Stomach (tissue), 8 donors: ENCODE measurements at regions not wholly inside any gene's neighbourhood (a gene's known extent, or its start where the extent isn't known, plus 50 kb on each side); places are given as distances from the start of the nearest gene placed in this dataset.

Source experiments
- DNase-seq, 2 donors: peaks; one replicate each; pipeline versions ENCODE4 v3.0.0 to v3.0.0-alpha.2; 2013 to 2019
- H3K27ac ChIP-seq, 5 donors: fragments of 200-600 bp in 4 of 5; sonication (generic) in 4 of 5; one replicate each; pipeline ENCODE4 v1.5.1; 2013 to 2019; ENCODE audit warnings: mild to moderate bottlenecking in 1 of 5, moderate library complexity in 1 of 5
- H3K27me3 ChIP-seq, 3 donors: fragments of 200-600 bp; sonication (generic); one replicate each; pipeline ENCODE4 v1.5.1; 2017 to 2019; ENCODE audit warnings: mixed run types in 1 of 3
- H3K36me3 ChIP-seq, 4 donors: fragments of 200-600 bp; sonication (generic); 1 replicate in 3 of 4; 2 replicates in 1 of 4; pipeline ENCODE4 v1.5.1; 2016 to 2019
- H3K4me1 ChIP-seq, 4 donors: fragments of 200-600 bp; sonication (generic); one replicate each; pipeline ENCODE4 v1.5.1; 2016 to 2019
- H3K4me3 ChIP-seq, 4 donors: fragments of 200-600 bp; sonication (generic) in 3 of 4; one replicate each; pipeline ENCODE4 v1.5.1; 2016 to 2019; ENCODE audit warnings: mild to moderate bottlenecking in 1 of 4
- H3K9me3 ChIP-seq, 4 donors: fragments of 200-600 bp; sonication (generic); one replicate each; pipeline ENCODE4 v1.5.1; 2016 to 2019
- CTCF ChIP-seq, 7 experiments: fragments of 450-650 bp in 4 of 7; fragments of 200-600 bp in 3 of 7; sonication (generic) in 3 of 7; IDR thresholded peaks; one replicate each; pipeline ENCODE4 v1.5.1; 2016 to 2019; ENCODE audit warnings: antibody characterized with exemption in 7 of 7, control low read depth in 2 of 7, mild to moderate bottlenecking in 1 of 7
- EP300 ChIP-seq: sonication (generic); formaldehyde crosslinking; IDR thresholded peaks from one replicate; pipeline ENCODE4 v1.6.1; 2017; ENCODE audit warnings: antibody characterized with exemption
- POLR2A ChIP-seq, 4 donors: fragments of 450-650 bp; IDR thresholded peaks; one replicate each; pipeline ENCODE4 v1.6.1; 2016; ENCODE audit warnings: antibody characterized with exemption in 4 of 4, control low read depth in 2 of 4, mild to moderate bottlenecking in 1 of 4, moderate library complexity in 1 of 4
- POLR2AphosphoS5 ChIP-seq, 3 donors: sonication (generic); formaldehyde crosslinking; IDR thresholded peaks; one replicate each; pipeline ENCODE4 v1.6.1; 2016; ENCODE audit warnings: antibody characterized with exemption in 3 of 3
- WGBS, 5 donors: extraction: QIAGEN DNeasy Blood & Tissue Kit in 3 of 5; methylation state at CpG; one replicate each; pipeline versions ENCODE4 v1.1.5 to v1.1.7; 2013 to 2018; 5-methylcytosine and 5-hydroxymethylcytosine counted together
- intact Hi-C: fragments of 100-400 bp; cut with DNase I; formaldehyde crosslinking; loops from one replicate; pipeline ENCODE4 v1.15.1; 2023; ENCODE audit warnings: low total_unique reads
- donor health status: healthy with polysubstance abuse.
- donor health status: Bipolar disorder and iron deficiency.
- donor health status: healthy.

- H3K9me3 ChIP-seq = no peaks in the 10 kb centered on the region
- no peak overlapping the region for H3K27ac ChIP-seq
- no peak overlapping the region for H3K4me3 ChIP-seq
- H3K36me3 ChIP-seq = no peaks in the 10 kb centered on the region
- DNase-seq = no peak
- no peak for TF ChIP-seq POLR2AphosphoS5 (IDR thresholded peaks at IDR 0.05)
- no peak for TF ChIP-seq CTCF (IDR thresholded peaks at IDR 0.05)
- no peak for TF ChIP-seq EP300
- TF ChIP-seq POLR2A (IDR thresholded peaks at IDR 0.05) = no peak
- intact Hi-C loops = no loop called here
- no peaks in the 10 kb centered on the region for H3K4me1 ChIP-seq
- WGBS, 5 donors = 57 to 70% (median 66%) methylated on average over 5 of the region's 5 CpGs
- H3K27me3 ChIP-seq = no peaks in the 10 kb centered on the region
Observed at GRCh38 chr1:238964631-238965030, 421.7 kb upstream of the CHRM3 start.

GRCh38 chr1:238962941-238963340 is 423.4 kb upstream of the CHRM3 start:
- no peaks in the 10 kb centered on the region for H3K4me1 ChIP-seq

GRCh38 chr1:238961790-238962189 is 424.6 kb upstream of the CHRM3 start:
- intact Hi-C loops = no loop called here
- Histone ChIP-seq H3K4me1 (no peaks in the 10 kb centered on the region), H3K27ac (no peak overlapping the region), H3K36me3 (no peaks in the 10 kb centered on the region), H3K9me3 (no peaks in the 10 kb centered on the region), H3K27me3 (no peaks in the 10 kb centered on the region), H3K4me3 (no peak overlapping the region)
- no peak for DNase-seq
- TF ChIP-seq CTCF (IDR thresholded peaks at IDR 0.05) = no peak
- TF ChIP-seq POLR2A (IDR thresholded peaks at IDR 0.05) = no peak
- no peak for TF ChIP-seq EP300
- no peak for TF ChIP-seq POLR2AphosphoS5 (IDR thresholded peaks at IDR 0.05)
- WGBS, 5 donors = 49 to 64% (median 59%) methylated on average over 5 of the region's 5 CpGs

More at GRCh38 chr1:238962941-238963340, 423.4 kb upstream of the CHRM3 start:
- DNase-seq = no peak
- TF ChIP-seq POLR2A (IDR thresholded peaks at IDR 0.05) = no peak
- TF ChIP-seq CTCF (IDR thresholded peaks at IDR 0.05) = no peak
- no peak for TF ChIP-seq POLR2AphosphoS5 (IDR thresholded peaks at IDR 0.05)
- no peak for TF ChIP-seq EP300
- no peaks in the 10 kb centered on the region for H3K9me3 ChIP-seq
- H3K36me3 ChIP-seq = no peaks in the 10 kb centered on the region
- 84 to 92% (median 89%) methylated on average over 8 of the region's 8 CpGs for WGBS, 5 donors
- intact Hi-C loops = no loop called here
- H3K27me3 ChIP-seq = no peaks in the 10 kb centered on the region
- H3K27ac ChIP-seq = no peak overlapping the region
- no peak overlapping the region for H3K4me3 ChIP-seq

GRCh38 chr1:238960071-238960470 is 426.3 kb upstream of the CHRM3 start:
- peak in 1 of 2 donors; percentile 7 for DNase-seq
- WGBS, 5 donors = 58 to 81% (median 65%) methylated on average over 2 of the region's 2 CpGs
- Histone ChIP-seq H3K36me3 (no peaks in the 10 kb centered on the region), H3K9me3 (no peaks in the 10 kb centered on the region), H3K4me3 (no peak overlapping the region), H3K4me1 (no peaks in the 10 kb centered on the region), H3K27ac (no peak overlapping the region), H3K27me3 (no peaks in the 10 kb centered on the region)
- TF ChIP-seq POLR2A (IDR thresholded peaks at IDR 0.05) = no peak
- no peak for TF ChIP-seq POLR2AphosphoS5 (IDR thresholded peaks at IDR 0.05)
- no peak for TF ChIP-seq EP300
- TF ChIP-seq CTCF (IDR thresholded peaks at IDR 0.05) = no peak
- intact Hi-C loops = no loop called here
